ENCODE measurements at regions not wholly inside any gene's neighbourhood (a gene's known extent, or its start where the extent isn't known, plus 50 kb on each side); places are given as distances from the start of the nearest gene placed in this dataset.
"Not testable (repeated sequence)": the region's sequence is repeated elsewhere in the genome, so short reads cannot be mapped to it uniquely, and the experiment has no call there.

GRCh38 chr9:7622481-7622880, 177.1 kb downstream of the DMAC1 start:
- DNase-seq (ENCODE audit: low spot score): no peak

- no peak for DNase-seq (ENCODE audit: low spot score)
Measured at GRCh38 chr9:7615344-7615743, 184.2 kb downstream of the DMAC1 start.

GRCh38 chr9:7613931-7614330, 185.6 kb downstream of the DMAC1 start:
- no peak for DNase-seq (ENCODE audit: low spot score)

GRCh38 chr9:7608261-7608660, 191.3 kb downstream of the DMAC1 start:
- DNase-seq (ENCODE audit: low spot score): no peak

- no peak for DNase-seq (ENCODE audit: low spot score)
Measured at GRCh38 chr9:7607421-7607820, 192.2 kb downstream of the DMAC1 start.

- DNase-seq (ENCODE audit: low spot score): no peak
Measured at GRCh38 chr9:7606591-7606990, 193.0 kb downstream of the DMAC1 start.

GRCh38 chr9:7601739-7602138, 197.8 kb downstream of the DMAC1 start:
- no peak for DNase-seq (ENCODE audit: low spot score)

- no peak for DNase-seq (ENCODE audit: low spot score)
Measured at GRCh38 chr9:7597716-7598115, 201.9 kb downstream of the DMAC1 start.

- no peak for DNase-seq (ENCODE audit: low spot score)
Measured at GRCh38 chr9:7592321-7593316, 207.0 kb downstream of the DMAC1 start.

- DNase-seq (ENCODE audit: low spot score): no peak
Measured at GRCh38 chr9:7591501-7591900, 208.1 kb downstream of the DMAC1 start.

- no peak for DNase-seq (ENCODE audit: low spot score)
Measured at GRCh38 chr9:7580568-7580967, 219.0 kb downstream of the DMAC1 start.

- DNase-seq (ENCODE audit: low spot score): no peak
Measured at GRCh38 chr9:7579351-7579750, 220.2 kb downstream of the DMAC1 start.

- no peak for DNase-seq (ENCODE audit: low spot score)
Measured at GRCh38 chr9:7578951-7579350, 220.6 kb downstream of the DMAC1 start.

- DNase-seq (ENCODE audit: low spot score): peak; percentile 6
Measured at GRCh38 chr9:7570107-7570720, 229.4 kb downstream of the DMAC1 start.

- no peak for DNase-seq (ENCODE audit: low spot score)
Measured at GRCh38 chr9:7567687-7568086, 231.9 kb downstream of the DMAC1 start.

- no peak for DNase-seq (ENCODE audit: low spot score)
Measured at GRCh38 chr9:7561527-7562080, 238.0 kb downstream of the DMAC1 start.

GRCh38 chr9:7560669-7561305, 238.8 kb downstream of the DMAC1 start:
- DNase-seq (ENCODE audit: low spot score): no peak

- no peak for DNase-seq (ENCODE audit: low spot score)
Measured at GRCh38 chr9:7554699-7555098, 244.9 kb downstream of the DMAC1 start.

GRCh38 chr9:7552706-7553105, 246.9 kb downstream of the DMAC1 start:
- not testable (repeated sequence) for DNase-seq (ENCODE audit: low spot score)

- no peak for DNase-seq (ENCODE audit: low spot score)
Measured at GRCh38 chr9:7549249-7549648, 250.3 kb downstream of the DMAC1 start.

- DNase-seq (ENCODE audit: low spot score): no peak
Measured at GRCh38 chr9:7546261-7546660, 253.3 kb downstream of the DMAC1 start.

- DNase-seq (ENCODE audit: low spot score): no peak
Measured at GRCh38 chr9:7545371-7546165, 254.0 kb downstream of the DMAC1 start.

Data from germinal center (tissue), 1 donor.